BLaER1 (cell line): ENCODE measurements at regions not wholly inside any gene's neighbourhood (a gene's known extent, or its start where the extent isn't known, plus 50 kb on each side); places are given as distances from the start of the nearest gene placed in this dataset.

Source experiments
- H3K27ac ChIP-seq: shearing (Covaris generic); formaldehyde crosslinking; 2 replicates; pipeline ENCODE4 v1.8.1; 2022
- H3K27me3 ChIP-seq: shearing (Covaris generic); formaldehyde crosslinking; 2 replicates; pipeline ENCODE4 v1.8.1; 2022
- H3K36me3 ChIP-seq: shearing (Covaris generic); formaldehyde crosslinking; 2 replicates; pipeline ENCODE4 v1.8.1; 2022
- H3K4me1 ChIP-seq: shearing (Covaris generic); formaldehyde crosslinking; 2 replicates; pipeline ENCODE4 v1.8.1; 2022
- H3K4me2 ChIP-seq: shearing (Covaris generic); formaldehyde crosslinking; 2 replicates; pipeline ENCODE4 v1.8.1; 2022
- H3K4me3 ChIP-seq: shearing (Covaris generic); formaldehyde crosslinking; 2 replicates; pipeline ENCODE4 v1.8.1; 2022
- H3K9ac ChIP-seq: shearing (Covaris generic); formaldehyde crosslinking; 2 replicates; pipeline ENCODE4 v1.8.1; 2022
- H3K9me3 ChIP-seq: shearing (Covaris generic); formaldehyde crosslinking; 2 replicates; pipeline ENCODE4 v1.8.1; 2022
- H4K20me1 ChIP-seq: shearing (Covaris generic); formaldehyde crosslinking; 2 replicates; pipeline ENCODE4 v1.8.1; 2022
- Cebpa-rat ChIP-seq: shearing (Covaris generic); IDR thresholded peaks from 2 replicates; pipeline ENCODE4 v1.8.1; 2022

GRCh38 chr11:86157797-86158378 lies 86.7 kb upstream of the EED start:
- Histone ChIP-seq H3K9me3 (no peaks in the 10 kb centered on the region), H3K4me2 (no peak overlapping the region), H3K9ac (no peak overlapping the region), H3K27ac (no peak overlapping the region), H3K36me3 (no peaks in the 10 kb centered on the region), H3K4me3 (no peak overlapping the region), H3K27me3 (no peaks in the 10 kb centered on the region), H4K20me1 (no peaks in the 10 kb centered on the region), H3K4me1 (peaks cover 17% of the 10 kb centered on the region)
- no peak for TF ChIP-seq Cebpa-rat

GRCh38 chr11:86156397-86156955 lies 87.6 kb upstream of the PICALM start:
- Histone ChIP-seq H4K20me1 (no peaks in the 10 kb centered on the region), H3K4me2 (no peak overlapping the region), H3K4me1 (peaks cover 23% of the 10 kb centered on the region), H3K27me3 (no peaks in the 10 kb centered on the region), H3K9ac (no peak overlapping the region), H3K4me3 (no peak overlapping the region), H3K36me3 (no peaks in the 10 kb centered on the region), H3K27ac (no peak overlapping the region), H3K9me3 (no peaks in the 10 kb centered on the region)
- TF ChIP-seq Cebpa-rat: no peak

- Histone ChIP-seq H3K27ac (no peak overlapping the region), H4K20me1 (no peaks in the 10 kb centered on the region), H3K9ac (no peak overlapping the region), H3K4me2 (no peak overlapping the region), H3K36me3 (no peaks in the 10 kb centered on the region), H3K27me3 (no peaks in the 10 kb centered on the region), H3K4me1 (peaks cover 26% of the 10 kb centered on the region), H3K9me3 (no peaks in the 10 kb centered on the region), H3K4me3 (no peak overlapping the region)
- TF ChIP-seq Cebpa-rat: no peak
These were observed 86.4 kb upstream of the PICALM start for GRCh38 chr11:86155200-86155844.

DNA sequence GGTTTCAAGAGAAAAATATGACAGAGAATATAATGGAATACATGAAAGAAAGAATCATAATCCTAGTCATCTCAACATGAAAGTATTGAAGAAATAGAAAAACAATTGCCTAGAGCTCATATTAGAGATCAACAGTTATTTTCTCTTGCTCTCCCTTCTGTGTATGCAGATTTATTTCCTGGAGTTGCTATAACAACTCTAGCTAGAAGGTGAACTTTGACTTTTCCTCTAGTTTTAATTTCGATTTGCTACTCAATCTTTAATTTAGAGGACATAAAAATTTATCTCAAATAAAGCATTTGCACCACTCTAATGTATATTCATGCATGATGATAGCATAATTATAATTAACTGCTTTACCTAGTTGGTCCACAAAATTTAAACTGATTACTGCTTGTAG lies 84.6 kb upstream of the PICALM start:
- no peaks in the 10 kb centered on the region for H3K27me3 ChIP-seq
- H3K4me1 ChIP-seq: peaks cover 17% of the 10 kb centered on the region
- no peak overlapping the region for H3K4me2 ChIP-seq
- H3K9ac ChIP-seq: no peak overlapping the region
- no peak overlapping the region for H3K4me3 ChIP-seq
- TF ChIP-seq Cebpa-rat: no peak
- no peaks in the 10 kb centered on the region for H3K36me3 ChIP-seq
- no peak overlapping the region for H3K27ac ChIP-seq
- no peaks in the 10 kb centered on the region for H4K20me1 ChIP-seq
- no peaks in the 10 kb centered on the region for H3K9me3 ChIP-seq

GRCh38 chr11:86152901-86153300 lies 84.0 kb upstream of the PICALM start:
- no peaks in the 10 kb centered on the region for H4K20me1 ChIP-seq
- no peak for TF ChIP-seq Cebpa-rat
- H3K9me3 ChIP-seq: no peaks in the 10 kb centered on the region
- H3K36me3 ChIP-seq: no peaks in the 10 kb centered on the region
- H3K27ac ChIP-seq: no peak overlapping the region
- no peak overlapping the region for H3K4me2 ChIP-seq
- H3K4me1 ChIP-seq: peaks cover 17% of the 10 kb centered on the region
- no peaks in the 10 kb centered on the region for H3K27me3 ChIP-seq
- no peak overlapping the region for H3K4me3 ChIP-seq
- H3K9ac ChIP-seq: no peak overlapping the region

DNA sequence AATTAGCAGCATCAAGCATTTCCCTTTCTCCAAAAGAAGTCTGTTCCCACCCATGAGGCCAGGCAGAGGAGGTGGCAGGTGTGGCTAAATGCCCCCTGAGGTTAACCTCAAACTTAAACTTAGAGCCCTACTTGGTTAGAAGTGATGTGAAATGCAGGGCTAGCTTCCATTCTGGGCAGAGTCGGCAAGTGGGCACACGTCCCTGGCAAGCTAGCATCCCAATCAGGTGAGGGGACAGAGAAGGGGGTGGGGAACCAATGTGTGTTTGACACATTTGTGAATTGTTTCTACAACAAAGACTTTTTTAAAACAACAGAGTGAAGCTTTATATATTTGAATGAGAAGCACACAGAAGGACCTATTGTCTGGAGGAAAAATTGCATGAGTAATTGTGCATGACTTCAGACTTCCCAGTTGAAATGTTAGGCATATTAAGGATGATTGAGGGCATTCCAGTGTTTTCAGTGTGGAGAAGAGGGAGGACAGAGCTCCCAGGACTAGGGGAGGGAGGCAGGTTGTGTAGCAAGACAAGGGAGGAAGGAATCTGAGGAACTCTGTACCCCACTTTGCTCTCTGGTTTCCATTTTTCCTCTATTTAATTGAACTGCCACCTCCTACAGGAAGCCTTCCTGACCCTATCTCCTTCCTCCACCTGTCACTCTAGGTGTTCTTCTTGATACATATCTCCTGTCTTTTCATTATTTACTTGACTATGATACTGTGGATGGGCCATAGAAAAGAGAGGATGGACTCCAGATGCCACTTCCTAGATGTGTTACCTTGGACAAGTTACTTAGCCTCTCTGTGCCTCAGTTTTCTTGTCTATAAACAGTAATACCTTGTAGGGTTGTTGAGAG lies 83.3 kb upstream of the PICALM start:
- Histone ChIP-seq H3K4me2 (peak overlapping the region; percentile 72), H3K36me3 (no peaks in the 10 kb centered on the region), H3K4me1 (peaks cover 17% of the 10 kb centered on the region), H4K20me1 (no peaks in the 10 kb centered on the region), H3K27ac (peak overlapping the region; percentile 5; the same call in 1 of the 2 replicates), H3K9me3 (no peaks in the 10 kb centered on the region), H3K9ac (no peak overlapping the region), H3K4me3 (no peak overlapping the region), H3K27me3 (no peaks in the 10 kb centered on the region)
- no peak for TF ChIP-seq Cebpa-rat

DNA sequence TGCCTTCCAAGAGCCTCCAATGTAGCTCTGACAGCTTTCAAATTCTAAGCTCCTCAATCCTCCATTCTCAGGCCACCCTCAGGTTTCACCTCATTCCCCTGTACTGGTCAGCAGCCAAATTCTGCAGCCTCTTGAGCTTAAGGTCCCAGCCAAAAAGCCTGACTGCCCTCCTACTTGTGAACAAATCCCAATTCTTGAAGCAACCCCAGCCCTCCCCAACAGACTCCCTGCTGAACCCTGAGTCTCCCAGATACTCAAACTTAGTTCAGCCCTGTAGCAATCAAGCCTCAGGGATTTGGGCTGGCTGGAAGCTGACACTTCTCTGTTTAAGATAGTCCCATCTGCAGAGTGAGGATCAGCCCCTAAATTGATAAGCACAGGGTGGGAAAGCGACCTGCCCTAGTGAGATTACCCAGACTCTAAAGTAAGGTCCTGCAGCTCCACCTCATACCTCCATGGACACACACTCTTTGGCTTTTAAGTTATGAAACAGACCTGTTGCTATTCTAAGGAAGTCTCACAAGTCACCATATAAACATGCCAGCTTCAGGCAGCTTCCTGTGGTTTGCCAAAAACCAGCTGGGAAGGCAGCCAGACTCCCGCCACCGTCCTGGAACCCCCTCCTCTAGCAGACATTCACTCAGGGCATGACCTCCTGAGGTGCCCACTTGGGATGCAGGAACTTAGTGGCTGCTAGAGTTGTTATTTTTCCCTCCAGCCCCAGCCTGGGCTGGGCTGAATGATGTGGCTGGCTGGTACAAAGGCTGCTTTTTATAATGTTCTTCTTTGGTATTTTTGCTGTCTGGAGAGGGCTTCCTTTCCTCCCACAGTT lies 82.5 kb upstream of the PICALM start:
- Histone ChIP-seq H3K27ac (peak overlapping the region; percentile 5; the same call in 1 of the 2 replicates), H4K20me1 (no peaks in the 10 kb centered on the region), H3K27me3 (no peaks in the 10 kb centered on the region), H3K4me2 (peak overlapping the region; percentile 72), H3K9me3 (no peaks in the 10 kb centered on the region), H3K9ac (peak overlapping the region; percentile 32; the same call in 1 of the 2 replicates), H3K36me3 (no peaks in the 10 kb centered on the region), H3K4me3 (no peak overlapping the region), H3K4me1 (peaks cover 17% of the 10 kb centered on the region)
- TF ChIP-seq Cebpa-rat: no peak

DNA sequence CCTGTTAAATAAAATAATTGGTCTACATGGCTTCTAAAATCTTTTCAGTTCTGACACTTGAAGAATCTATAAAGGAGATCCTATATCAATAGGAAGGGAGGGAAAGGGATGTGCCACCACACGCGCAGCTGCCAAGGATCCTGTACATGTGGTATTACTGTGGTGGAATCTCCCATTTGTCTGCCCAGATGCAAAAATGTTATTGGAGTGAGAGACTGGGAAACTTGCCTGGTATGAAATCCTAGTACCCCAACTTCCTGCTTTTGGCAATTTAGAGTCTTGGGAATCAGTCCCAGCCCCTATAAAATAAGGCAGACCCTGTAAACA lies 81.9 kb upstream of the PICALM start:
- H3K9ac ChIP-seq: no peak overlapping the region
- no peak overlapping the region; the same call in 1 of the 2 replicates for H3K4me2 ChIP-seq
- H3K4me3 ChIP-seq: no peak overlapping the region
- H3K36me3 ChIP-seq: no peaks in the 10 kb centered on the region
- H4K20me1 ChIP-seq: no peaks in the 10 kb centered on the region
- no peak for TF ChIP-seq Cebpa-rat
- H3K27me3 ChIP-seq: no peaks in the 10 kb centered on the region
- H3K9me3 ChIP-seq: no peaks in the 10 kb centered on the region
- no peak overlapping the region for H3K27ac ChIP-seq
- H3K4me1 ChIP-seq: peaks cover 17% of the 10 kb centered on the region

DNA sequence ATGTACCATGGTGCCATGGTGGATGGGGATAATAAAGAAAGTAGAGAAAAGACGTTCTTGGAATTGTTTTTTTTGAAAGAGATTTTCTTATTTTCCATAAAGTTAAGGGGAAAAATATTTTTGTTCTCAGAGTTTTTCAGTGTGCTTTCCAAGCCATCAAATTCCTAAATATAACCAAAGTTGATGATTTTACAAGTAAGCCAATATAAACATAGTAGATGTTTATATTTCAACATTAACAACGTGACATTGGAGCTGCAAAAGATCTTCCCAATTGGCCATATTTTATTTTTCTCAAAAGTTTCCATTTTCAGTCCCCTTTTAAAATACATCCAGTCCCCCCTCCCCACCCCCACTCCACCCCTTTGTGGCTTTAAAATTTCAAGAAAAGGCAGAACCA lies 80.9 kb upstream of the PICALM start:
- Histone ChIP-seq H3K4me1 (peaks cover 17% of the 10 kb centered on the region), H3K27ac (no peak overlapping the region), H3K9ac (no peak overlapping the region), H4K20me1 (no peaks in the 10 kb centered on the region), H3K4me2 (no peak overlapping the region), H3K36me3 (no peaks in the 10 kb centered on the region), H3K4me3 (no peak overlapping the region), H3K9me3 (no peaks in the 10 kb centered on the region), H3K27me3 (no peaks in the 10 kb centered on the region)
- TF ChIP-seq Cebpa-rat: no peak
